ENCODE measurements at regions not wholly inside any gene's neighbourhood (a gene's known extent, or its start where the extent isn't known, plus 50 kb on each side); places are given as distances from the start of the nearest gene placed in this dataset.

DNA sequence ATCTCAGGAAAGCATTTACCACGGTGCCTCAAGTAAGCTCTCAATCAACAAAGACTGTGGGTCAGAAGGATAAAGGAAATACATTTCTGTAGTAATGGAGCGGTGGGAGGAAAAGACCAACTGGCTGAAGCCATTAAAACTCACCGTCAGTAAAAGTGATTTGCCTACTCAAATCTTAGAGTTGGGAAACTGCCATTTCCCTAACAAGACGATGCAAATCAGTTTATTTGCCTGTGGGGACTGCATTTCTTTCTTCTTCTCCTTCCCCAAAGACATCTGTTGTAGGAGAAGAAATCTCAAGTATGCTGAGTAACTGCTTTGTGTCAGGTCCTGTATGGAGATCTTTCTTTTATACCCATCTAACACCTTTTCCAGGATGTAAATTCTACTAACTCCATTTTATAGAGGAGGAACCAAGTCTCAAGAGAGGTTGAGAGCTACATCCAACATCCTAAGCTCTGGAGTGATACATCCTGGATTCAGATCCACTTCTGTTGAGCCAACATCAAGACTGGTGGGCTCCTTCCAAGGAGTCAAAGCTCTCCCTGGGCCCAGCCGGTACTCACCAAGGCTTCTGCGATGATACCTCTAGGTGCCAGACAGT, 219.3 kb upstream of the FGGY start:
- Histone ChIP-seq H3K9me3 (no peaks in the 10 kb centered on the region), H3K36me3 (no peaks in the 10 kb centered on the region), H3K27me3 (no peaks in the 10 kb centered on the region), H3K4me1 (peaks cover 9% of the 10 kb centered on the region), H3K4me3 (no peak overlapping the region), H3K27ac (no peak overlapping the region)
- intact Hi-C loops (cut with DNase I), result no loop called here
- DNase-seq (ENCODE audit: extremely low spot score in 2 of 2), result no peak
- TF ChIP-seq CTCF (IDR thresholded peaks at IDR 0.05) (no peak), POLR2A (IDR thresholded peaks at IDR 0.05) (no peak), POLR2AphosphoS5 (IDR thresholded peaks at IDR 0.05; ENCODE audit: insufficient read depth in 1 of 2, low read depth in 1 of 2) (no peak)

DNA sequence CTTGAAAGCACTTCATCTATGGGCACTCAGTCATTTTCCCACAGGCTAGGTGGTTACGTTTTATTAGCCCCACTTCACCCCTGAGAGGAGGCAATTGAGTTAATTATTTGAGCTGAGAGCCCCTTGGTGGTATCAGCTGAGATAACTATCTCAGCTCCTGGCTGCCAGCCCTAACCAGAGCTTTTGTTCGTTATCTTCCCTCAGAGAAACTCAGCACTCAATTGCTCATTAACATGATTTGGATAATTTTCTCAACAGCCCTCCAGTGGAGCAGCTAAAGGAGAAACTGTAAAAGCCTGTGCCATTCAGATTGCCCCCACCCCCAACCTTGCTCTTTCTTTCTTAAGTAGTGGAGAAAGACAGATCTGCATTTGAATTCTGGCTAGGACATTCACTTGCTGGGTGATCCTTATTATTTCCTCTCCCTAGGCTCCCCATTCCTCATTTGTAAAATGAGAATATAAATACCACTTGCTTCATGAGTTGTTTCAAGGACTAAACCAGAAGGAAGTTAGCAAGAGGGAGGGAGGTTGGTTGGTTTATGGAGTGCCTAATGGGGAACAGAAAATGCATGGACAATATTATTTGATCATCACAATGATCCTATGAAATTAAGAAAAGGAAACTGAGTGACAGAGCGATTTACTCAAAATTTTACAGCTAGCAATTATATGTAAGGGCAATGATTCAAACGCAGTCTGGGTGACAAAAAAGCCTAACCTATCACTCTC, 218.7 kb upstream of the FGGY start:
- Histone ChIP-seq H3K27ac (no peak overlapping the region), H3K27me3 (no peaks in the 10 kb centered on the region), H3K9me3 (no peaks in the 10 kb centered on the region), H3K4me1 (peaks cover 9% of the 10 kb centered on the region), H3K36me3 (no peaks in the 10 kb centered on the region), H3K4me3 (no peak overlapping the region)
- intact Hi-C loops (cut with DNase I), result no loop called here
- TF ChIP-seq POLR2A (IDR thresholded peaks at IDR 0.05), result no peak
- TF ChIP-seq CTCF (IDR thresholded peaks at IDR 0.05), result no peak
- TF ChIP-seq POLR2AphosphoS5 (IDR thresholded peaks at IDR 0.05; ENCODE audit: insufficient read depth in 1 of 2, low read depth in 1 of 2), result no peak
- DNase-seq (ENCODE audit: extremely low spot score in 2 of 2), result no peak

DNA sequence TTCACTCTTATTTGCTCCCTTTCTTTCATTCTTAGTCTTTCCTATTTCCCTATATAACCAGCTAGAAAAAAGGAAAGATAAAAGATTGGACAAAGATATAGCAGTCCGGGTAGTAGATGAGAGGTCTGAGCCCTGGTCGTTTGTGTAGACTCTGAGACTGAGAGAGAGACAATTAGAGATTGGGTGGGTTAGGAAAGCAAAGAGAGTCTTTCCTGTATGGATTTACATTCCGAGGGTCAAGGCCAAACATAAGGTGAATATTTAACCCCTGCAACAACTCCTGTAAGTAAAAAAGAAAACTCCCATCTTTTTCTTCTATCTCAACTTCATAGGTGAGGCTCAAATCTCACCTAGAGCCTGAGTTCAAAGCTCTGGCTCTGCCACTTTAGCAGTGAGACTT, 218.0 kb upstream of the FGGY start:
- Histone ChIP-seq H3K4me3 (no peak overlapping the region), H3K27ac (no peak overlapping the region), H3K9me3 (no peaks in the 10 kb centered on the region), H3K4me1 (peaks cover 9% of the 10 kb centered on the region), H3K36me3 (no peaks in the 10 kb centered on the region), H3K27me3 (no peaks in the 10 kb centered on the region)
- no peak for TF ChIP-seq CTCF (IDR thresholded peaks at IDR 0.05)
- TF ChIP-seq POLR2A (IDR thresholded peaks at IDR 0.05), result no peak
- no peak for TF ChIP-seq POLR2AphosphoS5 (IDR thresholded peaks at IDR 0.05; ENCODE audit: insufficient read depth in 1 of 2, low read depth in 1 of 2)
- intact Hi-C loops (cut with DNase I), result no loop called here
- DNase-seq (ENCODE audit: extremely low spot score in 2 of 2), result no peak

DNA sequence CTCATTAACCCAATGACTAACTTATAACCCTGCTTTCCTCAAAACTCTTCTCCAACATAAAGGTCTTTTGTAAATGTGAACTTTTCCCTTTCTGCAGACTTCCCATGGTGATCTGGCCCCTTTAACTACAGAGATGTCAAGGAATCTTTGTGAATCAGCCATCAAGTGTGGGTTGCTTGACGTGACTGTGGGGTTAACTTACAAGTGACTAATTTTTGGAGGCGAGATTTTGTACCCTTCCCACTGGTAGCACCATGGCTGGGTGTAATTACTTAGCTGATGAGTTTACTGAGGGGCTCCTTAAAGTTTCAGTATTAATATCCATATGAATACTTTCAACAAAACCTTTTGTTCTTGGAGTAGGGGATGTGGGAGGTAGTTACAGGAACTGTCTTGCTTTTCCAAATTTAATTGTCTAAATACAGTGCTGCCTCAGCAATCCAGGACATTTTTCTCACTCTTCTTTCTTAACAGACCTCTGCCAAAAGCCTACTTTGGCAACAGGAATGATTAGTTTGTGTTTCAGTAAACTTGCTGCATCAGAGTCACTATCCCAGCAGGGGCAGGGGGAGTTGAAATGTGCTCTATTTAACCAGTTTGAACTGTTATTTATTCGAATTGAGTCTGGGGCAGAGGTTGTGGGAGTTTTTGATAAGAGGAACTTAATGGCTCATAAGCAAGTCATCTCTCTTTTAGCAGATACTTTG, 217.3 kb upstream of the FGGY start:
- no peaks in the 10 kb centered on the region for H3K27me3 ChIP-seq
- no peaks in the 10 kb centered on the region for H3K36me3 ChIP-seq
- intact Hi-C loops (cut with DNase I), result no loop called here
- H3K4me1 ChIP-seq, result peaks cover 13% of the 10 kb centered on the region
- no peak for DNase-seq (ENCODE audit: extremely low spot score in 2 of 2)
- no peak for TF ChIP-seq POLR2AphosphoS5 (IDR thresholded peaks at IDR 0.05; ENCODE audit: insufficient read depth in 1 of 2, low read depth in 1 of 2)
- TF ChIP-seq POLR2A (IDR thresholded peaks at IDR 0.05), result no peak
- no peak for TF ChIP-seq CTCF (IDR thresholded peaks at IDR 0.05)
- H3K9me3 ChIP-seq, result no peaks in the 10 kb centered on the region
- no peak overlapping the region for H3K27ac ChIP-seq
- no peak overlapping the region for H3K4me3 ChIP-seq

GRCh38 chr1:59081181-59081580, 215.7 kb upstream of the FGGY start:
- TF ChIP-seq POLR2A (IDR thresholded peaks at IDR 0.05) (no peak), CTCF (IDR thresholded peaks at IDR 0.05) (no peak), POLR2AphosphoS5 (IDR thresholded peaks at IDR 0.05; ENCODE audit: insufficient read depth in 1 of 2, low read depth in 1 of 2) (no peak)

More at GRCh38 chr1:59081181-59081580, 215.7 kb upstream of the FGGY start:
- H3K36me3 ChIP-seq, result no peaks in the 10 kb centered on the region
- no peak overlapping the region for H3K4me3 ChIP-seq
- H3K9me3 ChIP-seq, result no peaks in the 10 kb centered on the region
- no peaks in the 10 kb centered on the region for H3K27me3 ChIP-seq
- peaks cover 13% of the 10 kb centered on the region for H3K4me1 ChIP-seq
- no peak overlapping the region for H3K27ac ChIP-seq
- intact Hi-C loops (cut with DNase I), result no loop called here
- DNase-seq (ENCODE audit: extremely low spot score in 2 of 2), result no peak
